Small intestine (tissue), 7 donors: ENCODE measurements at regions not wholly inside any gene's neighbourhood (a gene's known extent, or its start where the extent isn't known, plus 50 kb on each side); places are given as distances from the start of the nearest gene placed in this dataset.

Experiments used
- DNase-seq, 2 donors: peaks; one replicate each; pipeline versions ENCODE4 v3.0.0 to v3.0.0-alpha.2; 2013
- FAIRE-seq: peaks from 2 replicates; lab custom pipeline; 2012; peaks lifted over from hg19 to GRCh38; lab: Jason Lieb, UNC
- H3K27ac ChIP-seq, 3 donors: one replicate each; pipeline ENCODE4 v1.5.1; 2013; ENCODE audit warnings: low read length in 2 of 3, mild to moderate bottlenecking in 2 of 3, control low read depth in 1 of 3, inconsistent platforms in 1 of 3, low read depth in 1 of 3, moderate library complexity in 1 of 3
- H3K27me3 ChIP-seq, 3 donors: one replicate each; pipeline ENCODE4 v1.6.1; 2013; ENCODE audit warnings: low read length in 3 of 3, inconsistent platforms in 1 of 3; ENCODE audit not compliant: control insufficient read depth in 3 of 3, insufficient read depth in 3 of 3
- H3K36me3 ChIP-seq, 3 donors: one replicate each; pipeline ENCODE4 v1.6.1; 2013; ENCODE audit warnings: low read length in 3 of 3, inconsistent platforms in 1 of 3, low read depth in 1 of 3, mild to moderate bottlenecking in 1 of 3, moderate library complexity in 1 of 3; ENCODE audit not compliant: control insufficient read depth in 3 of 3, insufficient read depth in 2 of 3
- H3K4me1 ChIP-seq, 3 donors: one replicate each; pipeline ENCODE4 v1.6.1; 2013; ENCODE audit warnings: low read length in 2 of 3, inconsistent platforms in 1 of 3, low read depth in 1 of 3, mild to moderate bottlenecking in 1 of 3, moderate library complexity in 1 of 3; ENCODE audit not compliant: control insufficient read depth in 3 of 3, insufficient read depth in 2 of 3
- H3K4me3 ChIP-seq, 3 donors: one replicate each; pipeline ENCODE4 v1.5.1; 2013; ENCODE audit warnings: low read length in 3 of 3, control low read depth in 1 of 3, inconsistent platforms in 1 of 3, low read depth in 1 of 3, mild to moderate bottlenecking in 1 of 3, moderate library complexity in 1 of 3
- H3K9me3 ChIP-seq, 2 donors: one replicate each; pipeline ENCODE4 v1.6.1; 2013; ENCODE audit warnings: low read depth in 1 of 2, low read length in 1 of 2; ENCODE audit not compliant: control insufficient read depth in 2 of 2, insufficient read depth in 1 of 2
- WGBS, 3 donors: extraction: QIAGEN DNeasy Blood & Tissue Kit; methylation state at CpG; one replicate each; pipeline ENCODE4 v1.1.7; 2013; 5-methylcytosine and 5-hydroxymethylcytosine counted together
- donor health status: healthy with polysubstance abuse.
- donor health status: control.
- donor health status: control.
- donor health status: Bipolar disorder and iron deficiency.
- donor health status: healthy.

GRCh38 chr5:165786073-165786472 lies 2280.7 kb downstream of the MAT2B start:
- Histone ChIP-seq H3K27ac (no peak overlapping the region), H3K27me3 (no peaks in the 10 kb centered on the region), H3K4me3 (no peak overlapping the region), H3K4me1 (no peaks in the 10 kb centered on the region), H3K36me3 (no peaks in the 10 kb centered on the region), H3K9me3 (no peaks in the 10 kb centered on the region)
- 56 to 61% (median 60%) methylated on average over 3 of the region's 3 CpGs for WGBS, 3 donors
- FAIRE-seq (no peak), DNase-seq (no peak)

- WGBS, 3 donors, result 11 to 66% (median 23%) methylated on average over 1 of the region's 1 CpG
- no peaks in the 10 kb centered on the region for H3K27me3 ChIP-seq
- DNase-seq, result no peak
- no peak overlapping the region for H3K27ac ChIP-seq
- H3K36me3 ChIP-seq, result no peaks in the 10 kb centered on the region
- no peaks in the 10 kb centered on the region for H3K4me1 ChIP-seq
- no peak for FAIRE-seq
- H3K9me3 ChIP-seq, result peaks cover 0 to 3% of the 10 kb centered on the region in 2 donors
- no peak overlapping the region for H3K4me3 ChIP-seq
These were observed 2289.7 kb downstream of the MAT2B start for GRCh38 chr5:165795073-165795472.

DNA sequence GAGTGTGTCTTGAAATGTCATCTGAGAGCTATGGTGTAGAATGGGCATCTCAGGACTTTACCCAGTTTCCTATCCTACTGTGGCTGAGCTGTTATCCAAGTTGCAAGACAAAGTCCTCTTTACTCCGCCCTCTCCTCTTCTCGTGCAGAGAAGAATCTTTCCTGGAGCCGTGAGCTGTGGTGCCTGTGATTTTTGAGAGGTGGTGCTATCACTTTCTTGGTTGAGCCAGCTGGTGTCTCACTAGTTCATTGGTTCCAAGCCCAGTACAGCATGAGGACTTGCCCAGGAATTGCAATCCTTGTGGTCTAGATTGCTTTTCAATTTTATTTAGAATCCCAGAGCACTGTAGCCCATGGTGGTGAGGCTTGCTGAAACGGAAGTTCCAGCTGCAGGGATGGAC lies 2300.3 kb downstream of the MAT2B start:
- no peaks in the 10 kb centered on the region for H3K4me1 ChIP-seq
- H3K4me3 ChIP-seq, result no peak overlapping the region
- no peaks in the 10 kb centered on the region for H3K27me3 ChIP-seq
- no peaks in the 10 kb centered on the region for H3K9me3 ChIP-seq
- WGBS, 3 donors, result 19 to 43% (median 33%) methylated on average over 4 of the region's 4 CpGs
- no peaks in the 10 kb centered on the region for H3K36me3 ChIP-seq
- FAIRE-seq (no peak), DNase-seq (peak; percentile 70 to 75)
- H3K27ac ChIP-seq, result no peak overlapping the region

- Histone ChIP-seq H3K27ac (no peak overlapping the region), H3K27me3 (no peaks in the 10 kb centered on the region), H3K36me3 (no peaks in the 10 kb centered on the region), H3K9me3 (no peaks in the 10 kb centered on the region), H3K4me3 (no peak overlapping the region), H3K4me1 (no peaks in the 10 kb centered on the region)
- FAIRE-seq (no peak), DNase-seq (no peak)
- WGBS, 3 donors, result 81 to 85% (median 82%) methylated on average over 3 of the region's 3 CpGs
These were observed 2302.9 kb downstream of the MAT2B start for GRCh38 chr5:165808335-165808734.

DNA sequence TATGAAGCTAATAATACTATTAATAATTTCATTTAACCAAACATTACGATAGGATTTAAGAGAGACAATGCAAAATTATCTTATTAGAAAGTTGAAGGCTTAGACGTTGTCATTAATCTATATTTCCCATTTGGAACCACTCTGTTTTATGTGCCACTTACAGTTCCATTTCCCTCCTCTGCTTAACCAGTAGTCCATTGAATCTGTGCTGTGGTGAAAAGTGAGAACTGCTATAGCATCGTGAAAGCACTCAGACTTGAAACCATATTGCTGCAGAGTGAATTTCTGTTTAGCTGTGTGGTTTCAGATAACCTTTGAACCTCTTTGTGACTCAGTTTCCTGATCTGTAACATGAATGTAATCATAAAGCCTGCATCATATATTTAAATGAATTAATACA lies 2304.5 kb downstream of the MAT2B start:
- no peaks in the 10 kb centered on the region for H3K27me3 ChIP-seq

GRCh38 chr5:165829504-165829903 lies 2324.1 kb downstream of the MAT2B start:
- Histone ChIP-seq H3K36me3 (no peaks in the 10 kb centered on the region), H3K27me3 (no peaks in the 10 kb centered on the region), H3K4me1 (no peaks in the 10 kb centered on the region), H3K4me3 (no peak overlapping the region), H3K9me3 (no peaks in the 10 kb centered on the region), H3K27ac (no peak overlapping the region)
- 71 to 90% (median 82%) methylated on average over 6 of the region's 6 CpGs for WGBS, 3 donors
- FAIRE-seq (no peak), DNase-seq (no peak)

More for the DNA sequence above, 2304.5 kb downstream of the MAT2B start:
- Histone ChIP-seq H3K36me3 (no peaks in the 10 kb centered on the region), H3K27ac (no peak overlapping the region), H3K4me1 (no peaks in the 10 kb centered on the region), H3K9me3 (no peaks in the 10 kb centered on the region), H3K4me3 (no peak overlapping the region)
- FAIRE-seq (no peak), DNase-seq (no peak)
- WGBS, 3 donors, result 80 to 84% (median 80%) methylated on average over 3 of the region's 3 CpGs

GRCh38 chr5:165834891-165835290 lies 2329.5 kb downstream of the MAT2B start:
- 65 to 79% (median 66%) methylated on average over 4 of the region's 4 CpGs for WGBS, 3 donors
- no peak overlapping the region for H3K27ac ChIP-seq
- no peaks in the 10 kb centered on the region for H3K9me3 ChIP-seq
- no peak for DNase-seq
- H3K27me3 ChIP-seq, result no peaks in the 10 kb centered on the region
- no peak overlapping the region for H3K4me3 ChIP-seq
- no peak for FAIRE-seq
- H3K4me1 ChIP-seq, result no peaks in the 10 kb centered on the region
- H3K36me3 ChIP-seq, result no peaks in the 10 kb centered on the region

- H3K9me3 ChIP-seq, result no peaks in the 10 kb centered on the region
- H3K27me3 ChIP-seq, result no peaks in the 10 kb centered on the region
- DNase-seq (no peak), FAIRE-seq (no peak)
- H3K27ac ChIP-seq, result no peak overlapping the region
- WGBS, 3 donors, result 67 to 93% (median 86%) methylated on average over 1 of the region's 1 CpG
- no peak overlapping the region for H3K4me3 ChIP-seq
- H3K36me3 ChIP-seq, result no peaks in the 10 kb centered on the region
- no peaks in the 10 kb centered on the region for H3K4me1 ChIP-seq
These were observed 2330.6 kb downstream of the MAT2B start for GRCh38 chr5:165836046-165836445.

DNA sequence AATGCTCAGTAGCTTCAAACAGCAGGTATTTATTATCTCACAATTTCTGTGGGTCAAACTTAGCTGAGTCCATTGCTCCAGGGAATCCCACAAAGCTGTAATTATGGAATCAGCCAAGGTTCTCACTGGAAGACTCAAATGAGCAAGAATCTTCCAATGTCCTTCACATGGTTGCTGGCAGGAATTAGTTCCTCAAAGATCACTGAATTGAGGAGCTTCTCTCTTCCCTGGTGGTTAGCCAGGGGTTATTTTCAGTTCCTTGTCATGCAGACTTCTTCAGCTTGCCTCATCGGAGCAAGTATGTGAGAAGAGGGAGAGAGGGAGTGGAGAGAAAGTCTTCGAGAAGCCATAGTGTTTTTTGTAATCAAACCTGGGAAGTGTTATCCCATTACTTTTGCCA lies 2331.9 kb downstream of the MAT2B start:
- DNase-seq, result no peak
- Histone ChIP-seq H3K27ac (no peak overlapping the region), H3K4me1 (no peaks in the 10 kb centered on the region), H3K9me3 (no peaks in the 10 kb centered on the region), H3K27me3 (no peaks in the 10 kb centered on the region), H3K4me3 (no peak overlapping the region), H3K36me3 (no peaks in the 10 kb centered on the region)
- no peak for FAIRE-seq
- 76 to 98% (median 91%) methylated on average over 2 of the region's 2 CpGs for WGBS, 3 donors
